Upper lobe of right lung (tissue), 1 donor: ENCODE measurements at regions not wholly inside any gene's neighbourhood (a gene's known extent, or its start where the extent isn't known, plus 50 kb on each side); places are given as distances from the start of the nearest gene placed in this dataset.

Experiments
- ATAC-seq: fragments of 200-7000 bp; cut with Tn5 transposase; one replicate; pipeline ENCODE4 v1.9.1; 2020; ENCODE audit warnings: mild to moderate bottlenecking, moderate library complexity
- DNase-seq: peaks from one replicate; pipeline ENCODE4 v3.0.0-alpha.2; 2020
- H3K27ac ChIP-seq: fragments of 200-600 bp; one replicate; pipeline ENCODE4 v1.8.0; 2022
- H3K27me3 ChIP-seq: fragments of 200-600 bp; one replicate; pipeline ENCODE4 v1.8.0; 2022; ENCODE audit warnings: mild to moderate bottlenecking
- H3K36me3 ChIP-seq: fragments of 200-600 bp; one replicate; pipeline ENCODE4 v1.8.0; 2022
- H3K4me1 ChIP-seq: fragments of 200-600 bp; one replicate; pipeline ENCODE4 v1.8.0; 2022
- H3K4me3 ChIP-seq: fragments of 200-600 bp; one replicate; pipeline ENCODE4 v1.8.0; 2022; ENCODE audit warnings: mild to moderate bottlenecking
- H3K9me3 ChIP-seq: fragments of 200-600 bp; one replicate; pipeline ENCODE4 v1.8.0; 2022
- CTCF ChIP-seq: fragments of 200-600 bp; IDR thresholded peaks from one replicate; pipeline ENCODE4 v1.8.0; 2022; ENCODE audit warnings: antibody characterized with exemption
- intact Hi-C: fragments of 100-400 bp; cut with DNase I; formaldehyde crosslinking; loops from one replicate; pipeline ENCODE4 v1.11.0; 2022
- donor health status: DM: no; HTN: yes; CAD: no; lungs with severe emphysema.

- Histone ChIP-seq H3K27ac (no peak overlapping the region), H3K4me1 (peaks cover 13% of the 10 kb centered on the region), H3K36me3 (no peaks in the 10 kb centered on the region), H3K9me3 (no peaks in the 10 kb centered on the region), H3K27me3 (no peaks in the 10 kb centered on the region), H3K4me3 (no peak overlapping the region)
- no peak for TF ChIP-seq CTCF
- no peak for ATAC-seq
- intact Hi-C loops: no loop called here
- no peak for DNase-seq
Measured at GRCh38 chr11:15829312-15829711, 527.0 kb downstream of the SOX6 start.

- no peak overlapping the region for H3K4me3 ChIP-seq
- peaks cover 13% of the 10 kb centered on the region for H3K4me1 ChIP-seq
- no peak overlapping the region for H3K27ac ChIP-seq
- intact Hi-C loops: no loop called here
- ATAC-seq: no peak
- H3K9me3 ChIP-seq: no peaks in the 10 kb centered on the region
- no peaks in the 10 kb centered on the region for H3K36me3 ChIP-seq
- TF ChIP-seq CTCF: no peak
- no peak for DNase-seq
- H3K27me3 ChIP-seq: no peaks in the 10 kb centered on the region
Measured at GRCh38 chr11:15830741-15831428, 525.5 kb downstream of the SOX6 start.

- no peak for TF ChIP-seq CTCF
- DNase-seq (no peak), ATAC-seq (no peak)
- no peaks in the 10 kb centered on the region for H3K9me3 ChIP-seq
- H3K4me3 ChIP-seq: no peak overlapping the region
- intact Hi-C loops: no loop called here
- no peaks in the 10 kb centered on the region for H3K27me3 ChIP-seq
- no peaks in the 10 kb centered on the region for H3K36me3 ChIP-seq
- no peak overlapping the region for H3K27ac ChIP-seq
- no peaks in the 10 kb centered on the region for H3K4me1 ChIP-seq
Measured at GRCh38 chr11:15835788-15836411, 520.4 kb downstream of the SOX6 start.

GRCh38 chr11:15836795-15837194 is 519.6 kb downstream of the SOX6 start:
- ATAC-seq: no peak
- Histone ChIP-seq H3K9me3 (no peaks in the 10 kb centered on the region), H3K27me3 (no peaks in the 10 kb centered on the region), H3K4me1 (no peaks in the 10 kb centered on the region), H3K27ac (no peak overlapping the region), H3K4me3 (no peak overlapping the region), H3K36me3 (no peaks in the 10 kb centered on the region)
- intact Hi-C loops: no loop called here
- no peak for DNase-seq
- no peak for TF ChIP-seq CTCF

- H3K9me3 ChIP-seq: no peaks in the 10 kb centered on the region
- DNase-seq (no peak), ATAC-seq (no peak)
- H3K36me3 ChIP-seq: no peaks in the 10 kb centered on the region
- H3K27ac ChIP-seq: no peak overlapping the region
- no peaks in the 10 kb centered on the region for H3K27me3 ChIP-seq
- no peak for TF ChIP-seq CTCF
- intact Hi-C loops: no loop called here
- no peak overlapping the region for H3K4me3 ChIP-seq
- no peaks in the 10 kb centered on the region for H3K4me1 ChIP-seq
Measured at GRCh38 chr11:15837901-15838489, 518.4 kb downstream of the SOX6 start.
